Aorta (tissue), 5 donors: ENCODE measurements at regions not wholly inside any gene's neighbourhood (a gene's known extent, or its start where the extent isn't known, plus 50 kb on each side); places are given as distances from the start of the nearest gene placed in this dataset.

Experiments
- ATAC-seq: fragments of 200-7000 bp; cut with Tn5 transposase; one replicate; pipeline ENCODE4 v1.9.1; 2022; ENCODE audit warnings: moderate library complexity; ENCODE audit not compliant: low FRiP score
- DNase-seq, 2 donors: peaks; one replicate each; pipeline ENCODE4 v3.0.0-alpha.2; 2020
- H3K27ac ChIP-seq, 2 donors: one replicate each; pipeline ENCODE4 v1.5.1; 2013; ENCODE audit warnings: low read length in 2 of 2, mild to moderate bottlenecking in 2 of 2, moderate library complexity in 2 of 2, control low read depth in 1 of 2, inconsistent platforms in 1 of 2, low read depth in 1 of 2
- H3K27me3 ChIP-seq, 2 donors: one replicate each; pipeline ENCODE4 v1.6.1; 2013; ENCODE audit warnings: control low read depth in 1 of 2, low read length in 1 of 2, mild to moderate bottlenecking in 1 of 2, moderate library complexity in 1 of 2; ENCODE audit not compliant: insufficient read depth in 2 of 2, control insufficient read depth in 1 of 2
- H3K36me3 ChIP-seq, 2 donors: one replicate each; pipeline ENCODE4 v1.6.1; 2013; ENCODE audit warnings: control low read depth in 1 of 2, low read length in 1 of 2, mild to moderate bottlenecking in 1 of 2; ENCODE audit not compliant: insufficient read depth in 2 of 2, control insufficient read depth in 1 of 2
- H3K4me1 ChIP-seq, 2 donors: one replicate each; pipeline ENCODE4 v1.6.1; 2013; ENCODE audit warnings: low read length in 2 of 2, control low read depth in 1 of 2, mild to moderate bottlenecking in 1 of 2, moderate library complexity in 1 of 2; ENCODE audit not compliant: insufficient read depth in 2 of 2, control insufficient read depth in 1 of 2
- H3K4me3 ChIP-seq, 2 donors: one replicate each; pipeline ENCODE4 v1.5.1; 2013; ENCODE audit warnings: low read length in 2 of 2, control low read depth in 1 of 2, mild to moderate bottlenecking in 1 of 2
- H3K9me3 ChIP-seq: one replicate; pipeline ENCODE4 v1.6.1; 2013; ENCODE audit warnings: mild to moderate bottlenecking, low read length; ENCODE audit not compliant: control insufficient read depth
- WGBS, 2 donors: extraction: QIAGEN DNeasy Blood & Tissue Kit; methylation state at CpG; one replicate each; pipeline ENCODE4 v1.1.7; 2013; 5-methylcytosine and 5-hydroxymethylcytosine counted together
- intact Hi-C, 2 donors: fragments of 100-400 bp; cut with DNase I; formaldehyde crosslinking; loops; one replicate each; pipeline versions ENCODE4 v1.14.2 to v1.15.0; 2022
- donor health status: healthy with polysubstance abuse.
- donor health status: Bipolar disorder and iron deficiency.
- donor health status: DM: no; HTN: no; CAD: no.
- donor health status: DM: no; HTN: no; CAD: no.
- donor health status: DM: yes; HTN: yes; CAD: no.

- WGBS, 2 donors = 85 to 89% methylated on average over 5 of the region's 5 CpGs
- Histone ChIP-seq H3K27ac (no peak overlapping the region), H3K4me1 (no peaks in the 10 kb centered on the region), H3K9me3 (no peaks in the 10 kb centered on the region), H3K27me3 (no peaks in the 10 kb centered on the region), H3K36me3 (no peaks in the 10 kb centered on the region), H3K4me3 (no peak overlapping the region)
- no peak for DNase-seq
- no peak for ATAC-seq
- intact Hi-C loops = no loop called here
Observed at GRCh38 chr9:99531313-99531712, 290.4 kb upstream of the NR4A3 start.

GRCh38 chr9:99533421-99533820 is 288.3 kb upstream of the NR4A3 start:
- ATAC-seq (no peak), DNase-seq (no peak)
- H3K4me3 ChIP-seq = no peak overlapping the region
- no peaks in the 10 kb centered on the region for H3K36me3 ChIP-seq
- no peaks in the 10 kb centered on the region for H3K4me1 ChIP-seq
- intact Hi-C loops = no loop called here
- 89 to 91% methylated on average over 3 of the region's 3 CpGs for WGBS, 2 donors
- no peaks in the 10 kb centered on the region for H3K27me3 ChIP-seq
- no peaks in the 10 kb centered on the region for H3K9me3 ChIP-seq
- no peak overlapping the region for H3K27ac ChIP-seq

GRCh38 chr9:99537996-99538395 is 283.7 kb upstream of the NR4A3 start:
- DNase-seq (no peak), ATAC-seq (no peak)
- Histone ChIP-seq H3K27ac (no peak overlapping the region), H3K27me3 (no peaks in the 10 kb centered on the region), H3K4me3 (no peak overlapping the region), H3K9me3 (no peaks in the 10 kb centered on the region), H3K36me3 (no peaks in the 10 kb centered on the region), H3K4me1 (no peaks in the 10 kb centered on the region)
- intact Hi-C loops = no loop called here

DNA sequence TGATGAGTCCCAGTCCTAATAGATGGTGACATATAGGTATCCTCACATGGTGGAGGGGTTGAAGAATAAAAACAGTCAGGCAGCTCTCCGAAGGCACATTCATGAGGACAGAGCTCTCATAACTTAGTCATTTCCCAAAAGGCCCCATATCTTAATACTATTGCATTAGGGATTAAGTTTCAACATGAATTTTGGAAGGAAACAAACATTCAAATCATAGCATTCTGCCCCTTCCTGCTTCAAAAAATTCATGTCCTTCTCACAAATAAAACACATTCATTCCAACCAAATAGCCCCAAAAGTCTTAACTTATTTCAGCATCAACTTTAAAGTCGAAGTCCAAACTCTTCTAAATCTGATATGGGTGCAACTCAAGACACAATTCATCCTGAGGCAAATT is 277.2 kb upstream of the NR4A3 start:
- Histone ChIP-seq H3K27ac (no peak overlapping the region), H3K9me3 (no peaks in the 10 kb centered on the region), H3K4me3 (no peak overlapping the region), H3K4me1 (no peaks in the 10 kb centered on the region), H3K36me3 (no peaks in the 10 kb centered on the region), H3K27me3 (no peaks in the 10 kb centered on the region)
- WGBS, 2 donors = 28 to 36% methylated on average over 2 of the region's 2 CpGs
- ATAC-seq = no peak
- no peak for DNase-seq
- intact Hi-C loops = no loop called here

DNA sequence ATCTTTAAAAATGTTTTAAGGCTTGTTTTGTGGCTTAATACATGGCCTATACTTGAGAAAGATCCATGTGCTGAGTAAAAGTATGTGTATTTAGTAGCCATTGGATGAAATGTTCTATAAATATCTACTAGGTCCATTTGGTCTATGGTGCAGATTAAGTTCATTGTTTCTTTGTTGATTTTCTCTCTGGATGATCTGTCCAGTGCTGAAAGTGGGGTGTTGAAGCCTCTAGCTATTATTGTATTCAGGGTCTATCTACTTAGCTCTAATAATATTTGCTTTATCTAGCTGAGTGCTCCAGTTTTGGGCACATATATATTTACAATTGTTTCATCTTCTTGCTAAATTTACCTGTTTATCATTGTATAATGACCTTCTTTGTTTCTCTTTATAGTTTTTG is 272.2 kb upstream of the NR4A3 start:
- no peak overlapping the region for H3K27ac ChIP-seq
- H3K36me3 ChIP-seq = no peaks in the 10 kb centered on the region
- DNase-seq (no peak), ATAC-seq (no peak)
- no peaks in the 10 kb centered on the region for H3K27me3 ChIP-seq
- H3K9me3 ChIP-seq = peaks cover 2% of the 10 kb centered on the region
- intact Hi-C loops = no loop called here
- no peaks in the 10 kb centered on the region for H3K4me1 ChIP-seq
- H3K4me3 ChIP-seq = no peak overlapping the region

DNA sequence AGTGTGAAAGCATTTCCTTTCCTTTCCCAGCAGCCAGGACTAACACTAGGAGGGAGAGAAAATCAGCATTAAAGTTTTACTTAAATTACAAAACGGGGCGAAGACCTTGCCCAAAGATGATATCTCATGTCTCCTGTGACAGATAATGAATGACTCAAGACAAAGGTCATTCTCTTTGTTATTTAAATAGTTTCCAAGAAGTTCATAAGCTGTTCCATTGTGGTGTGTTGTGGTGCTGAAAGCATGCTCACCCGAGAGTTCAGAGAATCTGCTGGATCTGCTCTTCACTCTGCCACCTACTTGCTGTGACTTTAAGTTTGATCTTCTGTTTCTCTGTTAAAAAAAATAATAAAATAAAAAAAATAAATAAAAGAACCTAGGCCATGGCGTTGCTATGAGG is 265.9 kb upstream of the NR4A3 start:
- no peaks in the 10 kb centered on the region for H3K36me3 ChIP-seq
- H3K4me1 ChIP-seq = no peaks in the 10 kb centered on the region
- DNase-seq (no peak), ATAC-seq (no peak)
- peaks cover 4% of the 10 kb centered on the region for H3K9me3 ChIP-seq
- H3K4me3 ChIP-seq = no peak overlapping the region
- 69 to 70% methylated on average over 4 of the region's 4 CpGs for WGBS, 2 donors
- no peaks in the 10 kb centered on the region for H3K27me3 ChIP-seq
- intact Hi-C loops = no loop called here
- H3K27ac ChIP-seq = no peak overlapping the region

- 80 to 86% methylated on average over 3 of the region's 3 CpGs for WGBS, 2 donors
- DNase-seq = no peak
- Histone ChIP-seq H3K4me3 (no peak overlapping the region), H3K27ac (no peak overlapping the region), H3K4me1 (no peaks in the 10 kb centered on the region), H3K36me3 (no peaks in the 10 kb centered on the region), H3K27me3 (no peaks in the 10 kb centered on the region), H3K9me3 (peaks cover 4% of the 10 kb centered on the region)
- no peak for ATAC-seq
- intact Hi-C loops = no loop called here
Observed at GRCh38 chr9:99556998-99557397, 264.7 kb upstream of the NR4A3 start.

- Histone ChIP-seq H3K27me3 (no peaks in the 10 kb centered on the region), H3K9me3 (peaks cover 4% of the 10 kb centered on the region), H3K4me1 (no peaks in the 10 kb centered on the region), H3K27ac (no peak overlapping the region), H3K36me3 (no peaks in the 10 kb centered on the region), H3K4me3 (no peak overlapping the region)
- 64 to 72% methylated on average over 2 of the region's 2 CpGs for WGBS, 2 donors
- no peak for ATAC-seq
- no peak for DNase-seq
- intact Hi-C loops = no loop called here
Observed at GRCh38 chr9:99557816-99558215, 263.9 kb upstream of the NR4A3 start.

GRCh38 chr9:99559776-99560175 is 261.9 kb upstream of the NR4A3 start:
- DNase-seq = no peak
- WGBS, 2 donors = 84 to 97% methylated on average over 1 of the region's 1 CpG
- ATAC-seq = no peak
- Histone ChIP-seq H3K27me3 (no peaks in the 10 kb centered on the region), H3K9me3 (peaks cover 2% of the 10 kb centered on the region), H3K4me1 (no peaks in the 10 kb centered on the region), H3K36me3 (no peaks in the 10 kb centered on the region), H3K27ac (no peak overlapping the region), H3K4me3 (no peak overlapping the region)
- intact Hi-C loops = no loop called here

DNA sequence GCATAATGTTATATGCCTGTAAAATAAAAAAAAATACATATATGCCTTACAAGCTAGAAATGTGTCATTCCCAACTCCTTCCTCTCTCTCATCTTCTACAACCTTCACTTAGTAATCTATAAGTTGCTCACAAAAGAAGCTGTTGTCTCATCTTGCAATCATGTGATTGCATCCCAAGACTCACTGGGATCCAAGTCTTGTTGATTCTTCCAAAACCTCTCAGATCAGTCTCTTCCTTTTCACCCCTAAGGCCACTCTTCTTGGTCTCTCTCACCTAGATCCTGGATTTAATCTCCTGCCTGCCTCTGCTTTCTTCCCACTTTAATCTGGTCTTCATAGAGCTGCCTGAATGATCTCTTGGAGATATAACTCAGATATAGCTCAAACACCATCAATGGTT is 261.1 kb upstream of the NR4A3 start:
- intact Hi-C loops = no loop called here
- Histone ChIP-seq H3K27me3 (no peaks in the 10 kb centered on the region), H3K4me1 (no peaks in the 10 kb centered on the region), H3K36me3 (no peaks in the 10 kb centered on the region), H3K4me3 (no peak overlapping the region), H3K9me3 (peaks cover 2% of the 10 kb centered on the region), H3K27ac (no peak overlapping the region)
- DNase-seq (no peak), ATAC-seq (no peak)
